HCT116 (cell line): ENCODE measurements at regions not wholly inside any gene's neighbourhood (a gene's known extent, or its start where the extent isn't known, plus 50 kb on each side); places are given as distances from the start of the nearest gene placed in this dataset.
"Not testable (repeated sequence)": the region's sequence is repeated elsewhere in the genome, so short reads cannot be mapped to it uniquely, and the experiment has no call there.

Experiments used
- ATAC-seq: fragments of 200-7000 bp; cut with Tn5 transposase; 2 replicates; pipeline ENCODE4 v1.9.1; 2020; ENCODE audit warnings: mild to moderate bottlenecking, moderate library complexity
- BruUV-seq: library from RNA; stranded (reverse); fragments of 400-500 nt; replicated peaks from 2 replicates; lab custom pipeline; 2021; lab: Mats Ljungman, UMichigan
- CTCF ChIA-PET: fragments of 300-600 bp; sonication (Branson Sonifier 250); formaldehyde crosslinking; loops from one replicate; lab custom pipeline; 2021; ENCODE audit warnings: antibody characterized with exemption; lab: Charles Lee
- POLR2A ChIA-PET: fragments of 300-600, 350-600 bp; sonication (Branson Sonifier 250); formaldehyde crosslinking; loops from one replicate; lab custom pipeline; 2021; ENCODE audit warnings: antibody characterized with exemption; lab: Charles Lee
- RAD21 ChIA-PET, 2 experiments: fragments of 300-600 bp; sonication (Branson Sonifier 250); formaldehyde crosslinking; loops; one replicate each; lab custom pipeline; 2023; ENCODE audit warnings: low total read pairs in 2 of 2; ENCODE audit not compliant: uncharacterized antibody in 2 of 2, unreplicated experiment in 2 of 2, low non-redundant PET in 1 of 2; lab: Charles Lee
- DNase-seq: peaks from one replicate; pipeline ENCODE4 v3.0.0-alpha.2; 2010; ENCODE audit warnings: low read depth, low spot score
- H2AFZ ChIP-seq: fragments of 200-600 bp; shearing (Covaris generic), sonication (generic); 2 replicates; pipeline ENCODE4 v1.6.1; 2017; ENCODE audit warnings: low read depth, mixed run types, mixed read lengths, antibody characterized with exemption, low read length; ENCODE audit not compliant: poor library complexity, severe bottlenecking
- H3K27ac ChIP-seq: 2 replicates; pipeline ENCODE4 v1.5.1; 2012; ENCODE audit warnings: low read depth, low read length
- H3K27me3 ChIP-seq: fragments of 200-600 bp; sonication (generic); 2 replicates; pipeline ENCODE4 v1.6.1; 2016; ENCODE audit warnings: mixed run types, low read length, mixed read lengths; ENCODE audit not compliant: insufficient read depth
- H3K36me3 ChIP-seq, 2 experiments: fragments of 200-500 bp in 1 of 2; fragments of 200-600 bp in 1 of 2; sonication (Bioruptor generic) in 1 of 2; sonication (generic) in 1 of 2; 2 replicates each; pipeline versions ENCODE4 v1.5.1 to v1.6.1; 2014 to 2016; ENCODE audit warnings: low read length in 2 of 2, inconsistent platforms in 1 of 2, mixed read lengths in 1 of 2, mixed run types in 1 of 2; ENCODE audit not compliant: insufficient read depth in 2 of 2, control insufficient read depth in 1 of 2
- H3K4me1 ChIP-seq, 2 experiments: fragments of 200-600 bp in 1 of 2; sonication (generic) in 1 of 2; 2 replicates each; pipeline versions ENCODE4 v1.5.1 to v1.6.1; 2012 to 2017; ENCODE audit warnings: low read length in 2 of 2, inconsistent platforms in 1 of 2, mild to moderate bottlenecking in 1 of 2, mixed read lengths in 1 of 2, mixed run types in 1 of 2, moderate library complexity in 1 of 2; ENCODE audit not compliant: insufficient read depth in 2 of 2, control insufficient read depth in 1 of 2
- H3K4me2 ChIP-seq: fragments of 200-600 bp; sonication (generic); 2 replicates; pipeline ENCODE4 v1.6.1; 2017; ENCODE audit warnings: mixed run types, low read length, mixed read lengths
- H3K4me3 ChIP-seq, 2 experiments: fragments of 200-600 bp in 1 of 2; sonication (generic) in 1 of 2; replicated peaks in 1 of 2; 2 replicates each; pipeline ENCODE4 v1.5.1; 2011 to 2016; ENCODE audit warnings: low read length in 2 of 2, control low read depth in 1 of 2, low read depth in 1 of 2, mild to moderate bottlenecking in 1 of 2, mixed read lengths in 1 of 2, mixed run types in 1 of 2
- H3K79me2 ChIP-seq: fragments of 200-600 bp; sonication (generic); 2 replicates; pipeline ENCODE4 v1.6.1; 2017; ENCODE audit warnings: mild to moderate bottlenecking, mixed run types, low read length, moderate library complexity, mixed read lengths; ENCODE audit not compliant: insufficient read depth
- H3K9ac ChIP-seq: fragments of 200-600 bp; sonication (generic); 2 replicates; pipeline ENCODE4 v1.6.1; 2016; ENCODE audit warnings: low read length, mixed read lengths
- H3K9me2 ChIP-seq: fragments of 200-600 bp; sonication (generic), shearing (Covaris generic); 2 replicates; pipeline ENCODE4 v1.6.1; 2017; ENCODE audit warnings: mixed run types, mild to moderate bottlenecking, moderate library complexity; ENCODE audit not compliant: insufficient read depth
- H3K9me3 ChIP-seq, 2 experiments: fragments of 200-500 bp in 1 of 2; fragments of 200-600 bp in 1 of 2; sonication (Bioruptor generic) in 1 of 2; sonication (generic) in 1 of 2; 2 replicates each; pipeline ENCODE4 v1.6.1; 2014 to 2017; ENCODE audit warnings: low read length in 2 of 2, mixed read lengths in 2 of 2, inconsistent platforms in 1 of 2, low read depth in 1 of 2, mild to moderate bottlenecking in 1 of 2, mixed run types in 1 of 2, moderate library complexity in 1 of 2; ENCODE audit not compliant: control insufficient read depth in 1 of 2, insufficient read depth in 1 of 2
- H4K20me1 ChIP-seq: fragments of 200-600 bp; sonication (generic), shearing (Covaris generic); 2 replicates; pipeline ENCODE4 v1.6.1; 2017; ENCODE audit warnings: mixed run types, mild to moderate bottlenecking, moderate library complexity; ENCODE audit not compliant: insufficient read depth
- CTCF ChIP-seq, 3 experiments: fragments of 200-600 bp in 1 of 3; sonication (generic) in 1 of 3; IDR thresholded peaks in 2 of 3; conservative IDR thresholded peaks in 1 of 3; 2 replicates each; pipeline ENCODE4 v1.5.1; 2012 to 2017; ENCODE audit warnings: low read depth in 2 of 3, low read length in 2 of 3, antibody characterized with exemption in 1 of 3, borderline replicate concordance in 1 of 3, control low read depth in 1 of 3, mild to moderate bottlenecking in 1 of 3, mixed read lengths in 1 of 3, mixed run types in 1 of 3, moderate library complexity in 1 of 3; ENCODE audit not compliant: insufficient read depth in 1 of 3
- EZH2 ChIP-seq: fragments of 200-600 bp; sonication (generic); IDR thresholded peaks from 2 replicates; pipeline ENCODE4 v1.6.1; 2017; ENCODE audit warnings: antibody characterized with exemption, mixed run types
- JUND ChIP-seq: IDR thresholded peaks from 2 replicates; pipeline ENCODE4 v1.6.1; 2012
- RAD21 ChIP-seq: IDR thresholded peaks from 2 replicates; pipeline ENCODE4 v1.6.1; 2012; ENCODE audit warnings: low read depth, mild to moderate bottlenecking
- ZBTB33 ChIP-seq: IDR thresholded peaks from 2 replicates; pipeline ENCODE4 v1.6.1; 2011; ENCODE audit warnings: mild to moderate bottlenecking, low read length, moderate library complexity; ENCODE audit not compliant: insufficient replicate concordance; ENCODE audit errors: extremely low read depth
- intact Hi-C: fragments of 100-400 bp; cut with micrococcal nuclease; formaldehyde crosslinking; loops from 2 replicates; pipeline ENCODE4 v1.10.0; 2022

GRCh38 chr7:131762753-131763152, 206.3 kb upstream of the PODXL start:
- H3K9me2 ChIP-seq = no peaks in the 10 kb centered on the region
- no peak overlapping the region for H3K27ac ChIP-seq
- POLR2A ChIA-PET = no interaction called here
- RAD21 ChIA-PET = no interaction called here
- H4K20me1 ChIP-seq = no peaks in the 10 kb centered on the region
- H3K4me1 ChIP-seq = no peaks in the 10 kb centered on the region
- no peak overlapping the region for H3K9ac ChIP-seq
- peaks cover 74% of the 10 kb centered on the region for H3K27me3 ChIP-seq
- ATAC-seq (no peak), DNase-seq (no peak)
- intact Hi-C loops = no loop called here
- CTCF ChIA-PET = no interaction called here
- H2AFZ ChIP-seq = no peak overlapping the region
- no TSS peak for BruUV-seq
- no peaks in the 10 kb centered on the region for H3K79me2 ChIP-seq
- H3K36me3 ChIP-seq = no peaks in the 10 kb centered on the region
- H3K4me2 ChIP-seq = no peak overlapping the region
- no peaks in the 10 kb centered on the region for H3K9me3 ChIP-seq
- no peak for TF ChIP-seq EZH2
- no peak overlapping the region for H3K4me3 ChIP-seq

GRCh38 chr7:131755801-131756200, 199.4 kb upstream of the PODXL start:
- H3K27me3 ChIP-seq = peaks cover 61% of the 10 kb centered on the region
- H3K36me3 ChIP-seq, H3K79me2 ChIP-seq, H3K9ac ChIP-seq, H3K4me3 ChIP-seq, BruUV-seq, intact Hi-C loops, H3K4me1 ChIP-seq, POLR2A ChIA-PET, H3K4me2 ChIP-seq, H2AFZ ChIP-seq, DNase-seq, H3K27ac ChIP-seq, H4K20me1 ChIP-seq, H3K9me2 ChIP-seq, CTCF ChIA-PET, H3K9me3 ChIP-seq, ATAC-seq, RAD21 ChIA-PET: not testable (repeated sequence)

GRCh38 chr7:131753620-131754222, 197.3 kb upstream of the PODXL start:
- DNase-seq (peak; percentile 22), ATAC-seq (peak; percentile 86)
- CTCF ChIA-PET = interaction anchor here (0.8 kb wide), 1 partner anchor 10 kb away, joined by 3 read pairs; no protein-coding TSS in a partner anchor
- Histone ChIP-seq H2AFZ (no peak overlapping the region), H3K9me2 (no peaks in the 10 kb centered on the region), H4K20me1 (no peaks in the 10 kb centered on the region), H3K79me2 (no peaks in the 10 kb centered on the region), H3K4me3 (no peak overlapping the region), H3K4me2 (no peak overlapping the region), H3K9me3 (no peaks in the 10 kb centered on the region), H3K27me3 (peaks cover 50% of the 10 kb centered on the region), H3K4me1 (no peaks in the 10 kb centered on the region), H3K9ac (no peak overlapping the region), H3K36me3 (no peaks in the 10 kb centered on the region), H3K27ac (no peak overlapping the region)
- intact Hi-C loops = no loop called here
- BruUV-seq = no TSS peak
- RAD21 ChIA-PET = interaction anchor here in 1 of 2 experiments (1.2 kb wide), 1 partner anchor 64 kb away, joined by 3 read pairs; no protein-coding TSS in a partner anchor
- POLR2A ChIA-PET = interaction anchor here (0.7 kb wide), 1 partner anchor 10 kb away, joined by 3 read pairs; no protein-coding TSS in a partner anchor
- TF ChIP-seq CTCF (IDR thresholded peaks at IDR 0.05 in 2 of 3, conservative IDR thresholded peaks at IDR 0.05 in 1 of 3; ENCODE audit: borderline replicate concordance in 1 of 3, insufficient read depth in 1 of 3, low read depth in 2 of 3, low read length in 2 of 3) (peak; percentile 23 to 66 (median 65); a peak in 4 of 6 replicates), ZBTB33 (no peak), JUND (no peak), RAD21 (peak; percentile 41)
